ENCODE measurements at regions not wholly inside any gene's neighbourhood (a gene's known extent, or its start where the extent isn't known, plus 50 kb on each side); places are given as distances from the start of the nearest gene placed in this dataset.

- TF ChIP-seq E2F6 (IDR thresholded peaks at IDR 0.05) (no peak), SP1 (IDR thresholded peaks at IDR 0.05; ENCODE audit: low read depth, low read length) (no peak), HDAC2 (IDR thresholded peaks at IDR 0.05; ENCODE audit: borderline replicate concordance in 1 of 2, low read depth in 2 of 2, low read length in 2 of 2) (no peak), KDM4A (IDR thresholded peaks at IDR 0.05; ENCODE audit: low read depth, low read length, severe bottlenecking) (no peak), EZH2 (IDR thresholded peaks at IDR 0.05; ENCODE audit: low read depth, low read length, severe bottlenecking) (no peak), CEBPB (IDR thresholded peaks at IDR 0.05; ENCODE audit: low read depth, low read length) (no peak)
Observed at GRCh38 chr4:163693776-163694175, 199.3 kb downstream of the TMA16 start (continued).

All from H1 (cell line).